Stimulated activated CD4-positive, alpha-beta T cell treated with anti-CD3 and anti-CD28 coated beads, Interleukin-15, amount 100 ng/mL, for 24 hours (primary cell): ENCODE measurements at regions not wholly inside any gene's neighbourhood (a gene's known extent, or its start where the extent isn't known, plus 50 kb on each side); places are given as distances from the start of the nearest gene placed in this dataset.

ENCODE experiments used
- DNase-seq: peaks from one replicate; pipeline ENCODE4 v3.0.0-alpha.2; 2020

DNA sequence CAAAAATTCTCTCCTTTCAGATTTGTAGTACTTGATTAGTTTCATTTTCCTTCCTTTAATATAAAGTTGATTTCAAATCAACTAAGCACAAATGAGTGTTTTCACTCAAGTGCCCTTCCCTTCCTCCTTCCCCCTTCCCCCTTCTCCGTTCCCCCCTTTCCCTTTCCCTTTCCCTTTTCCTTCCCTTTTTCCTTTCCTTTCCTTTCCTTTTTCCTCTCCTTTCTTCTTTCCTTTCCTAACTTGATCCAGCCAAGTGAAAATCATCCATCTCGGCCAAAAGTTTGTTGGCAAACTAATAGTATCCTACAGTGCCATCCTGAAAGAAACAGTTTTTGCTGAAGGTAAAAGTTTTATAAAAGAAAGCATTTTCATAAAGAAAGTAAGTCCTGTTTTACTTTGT lies 85.3 kb upstream of the CD180 start:
- no peak for DNase-seq

DNA sequence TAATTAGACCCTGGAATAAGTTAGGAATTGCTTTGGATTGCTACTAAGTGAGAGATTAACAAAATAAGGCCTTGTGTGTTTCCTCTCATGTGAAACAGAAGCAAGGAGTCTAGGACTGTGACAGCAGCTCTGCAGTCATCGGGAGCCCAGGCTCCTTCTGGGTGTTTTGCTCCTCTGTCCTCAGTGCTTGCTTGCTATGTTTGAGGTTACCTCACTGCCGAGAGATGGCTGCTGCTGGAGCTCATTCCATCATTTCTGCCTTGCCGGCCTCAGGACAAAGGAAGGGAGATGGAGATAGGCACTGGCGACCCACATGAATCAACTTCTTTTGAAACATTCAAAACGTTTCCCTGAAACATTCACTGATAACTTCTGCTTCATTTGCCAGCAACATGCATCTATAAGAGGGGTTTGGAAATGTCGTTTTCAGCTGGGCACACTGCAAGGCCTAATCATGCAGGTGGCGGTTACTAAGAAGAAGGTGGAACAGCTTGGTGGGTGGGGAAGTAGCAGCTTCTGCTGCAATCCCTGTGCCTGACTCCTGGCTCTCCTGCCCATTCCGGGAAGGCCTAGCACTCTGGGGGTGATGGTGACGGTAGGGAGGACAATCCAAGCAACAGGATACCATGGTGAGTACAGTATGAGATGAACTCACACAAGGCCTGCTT lies 77.2 kb upstream of the CD180 start:
- DNase-seq, result no peak

DNA sequence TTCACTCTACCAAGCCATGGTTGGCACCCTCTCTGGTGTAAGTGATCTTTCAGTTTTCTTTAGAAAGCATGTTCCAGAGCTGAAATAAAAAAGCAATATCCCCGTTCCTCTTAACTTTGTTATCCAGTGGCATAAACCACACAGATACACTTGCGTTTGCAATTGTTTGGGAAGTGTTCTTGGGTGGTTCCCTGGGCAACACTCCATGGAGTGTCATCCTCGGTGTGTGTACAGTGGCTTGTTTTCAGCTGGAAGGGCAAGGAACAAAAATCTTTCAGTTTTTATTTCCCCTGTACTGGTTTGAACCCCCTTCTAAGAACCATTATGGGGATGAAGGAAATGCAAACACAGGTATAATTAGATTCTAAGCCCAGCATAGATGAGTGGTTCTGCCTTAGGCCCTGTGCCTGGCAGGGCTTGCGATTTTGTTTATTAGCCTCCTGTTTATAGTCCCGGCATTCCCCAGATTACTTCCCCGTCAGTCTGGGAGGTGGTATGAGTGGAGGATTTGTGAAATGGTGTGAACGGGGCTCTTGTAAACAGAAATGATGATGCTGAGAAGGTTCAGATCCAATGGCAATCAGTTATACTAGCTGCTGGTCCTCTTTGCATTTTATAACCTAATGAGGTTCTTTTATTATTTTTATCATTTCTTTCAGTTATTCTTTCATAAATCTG lies 76.0 kb upstream of the CD180 start:
- DNase-seq, result no peak

DNA sequence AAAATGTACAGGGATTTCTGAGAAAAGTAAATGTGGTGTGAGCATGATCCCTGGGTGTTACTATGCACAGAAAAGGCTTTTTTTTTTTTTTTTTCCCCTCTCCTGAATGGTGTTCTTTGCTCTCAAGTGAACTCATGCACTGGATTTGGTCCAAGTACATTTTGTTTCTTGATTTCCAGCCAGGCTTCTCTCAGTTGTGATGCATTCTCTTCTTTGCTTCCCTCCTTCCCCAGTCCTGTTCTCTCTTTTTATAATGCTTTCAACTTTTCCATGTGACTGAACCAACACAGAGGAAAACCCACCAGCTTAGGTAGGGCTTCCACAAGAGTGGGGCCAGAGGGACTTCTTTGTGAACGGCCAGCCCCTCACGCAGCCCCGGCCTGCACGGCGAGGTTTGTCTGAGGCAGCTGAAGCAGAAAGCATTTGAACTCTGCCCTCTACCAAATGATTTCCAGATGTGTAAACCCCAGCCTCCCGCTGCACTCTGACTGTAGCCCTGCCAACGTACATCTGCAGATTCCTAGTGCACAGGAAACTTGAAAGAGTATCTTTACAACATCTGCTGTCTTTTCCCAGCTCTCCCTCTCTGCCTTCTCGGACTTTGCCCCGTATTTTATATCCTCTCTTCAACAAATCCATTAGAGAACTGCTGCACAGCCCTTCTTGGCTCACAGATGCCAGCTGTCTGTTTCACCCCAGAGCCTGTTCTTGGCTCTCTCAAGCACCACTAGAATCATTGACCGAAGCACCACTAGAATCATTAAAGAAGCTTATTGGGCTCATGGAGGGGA lies 71.8 kb upstream of the CD180 start:
- DNase-seq, result no peak

DNA sequence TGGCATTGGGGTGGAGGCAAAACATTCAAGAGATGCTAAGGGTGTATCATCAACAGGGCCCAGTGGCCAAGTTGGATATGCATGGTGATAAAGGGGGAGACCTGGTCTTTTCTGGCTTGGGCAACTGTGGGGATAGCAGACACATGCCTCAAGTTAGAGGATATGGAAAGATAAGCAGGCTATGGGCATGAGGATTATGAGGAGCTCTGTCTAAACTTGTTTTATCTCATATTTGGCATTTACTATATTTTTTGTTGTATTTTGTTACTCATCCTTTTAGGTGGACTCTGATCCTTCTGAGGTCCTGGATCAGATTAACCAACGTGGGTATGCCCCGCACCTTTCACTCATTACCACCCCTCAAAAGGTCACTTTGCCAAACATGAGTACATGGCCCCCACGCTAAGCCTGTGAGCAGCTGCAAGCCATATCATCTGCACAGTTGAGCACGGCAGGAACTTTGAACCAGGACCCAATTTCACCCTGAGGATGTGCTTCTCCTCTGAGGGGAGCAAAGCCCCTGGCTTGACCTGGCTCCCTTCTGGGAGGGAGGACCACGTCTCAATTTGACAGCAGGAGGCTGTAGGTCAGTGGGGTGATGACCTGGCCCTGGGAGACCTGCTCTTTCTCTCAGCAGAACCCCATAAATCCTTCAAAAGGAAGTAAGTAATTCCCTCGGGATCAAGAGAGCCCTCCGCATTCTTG lies 71.1 kb upstream of the CD180 start:
- DNase-seq, result no peak

DNA sequence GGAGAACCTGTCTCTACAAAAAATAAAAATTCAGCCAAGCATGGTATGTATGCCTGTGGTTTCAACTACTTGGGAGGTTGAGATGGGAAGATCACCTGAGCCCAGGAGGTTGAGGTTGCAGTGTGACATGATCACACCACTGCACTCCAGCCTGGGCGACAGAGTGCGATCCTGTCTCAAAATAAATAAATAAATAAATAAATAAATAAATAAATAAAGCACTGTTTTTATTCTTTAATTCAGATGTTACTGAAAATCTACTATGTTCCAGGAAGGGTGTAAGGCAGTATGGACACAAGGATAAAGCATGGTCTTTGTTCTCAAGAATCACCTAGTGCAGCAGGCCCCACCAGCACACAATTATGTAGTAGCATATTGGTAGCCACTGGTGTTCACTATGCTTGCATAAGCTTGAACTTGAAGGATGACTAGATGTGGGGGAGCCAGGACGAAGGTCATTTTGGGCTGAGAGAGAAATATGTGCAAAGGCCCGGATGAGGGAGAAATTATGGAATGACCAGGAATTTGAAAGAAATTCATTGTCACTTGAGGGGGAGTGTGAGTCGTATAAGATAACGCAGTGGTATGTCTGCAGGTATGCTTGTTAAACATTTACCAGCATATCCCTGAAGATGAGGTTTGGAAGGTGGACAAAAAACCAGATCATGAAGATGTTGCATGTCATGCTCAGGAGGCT lies 70.2 kb upstream of the CD180 start:
- DNase-seq, result no peak

DNA sequence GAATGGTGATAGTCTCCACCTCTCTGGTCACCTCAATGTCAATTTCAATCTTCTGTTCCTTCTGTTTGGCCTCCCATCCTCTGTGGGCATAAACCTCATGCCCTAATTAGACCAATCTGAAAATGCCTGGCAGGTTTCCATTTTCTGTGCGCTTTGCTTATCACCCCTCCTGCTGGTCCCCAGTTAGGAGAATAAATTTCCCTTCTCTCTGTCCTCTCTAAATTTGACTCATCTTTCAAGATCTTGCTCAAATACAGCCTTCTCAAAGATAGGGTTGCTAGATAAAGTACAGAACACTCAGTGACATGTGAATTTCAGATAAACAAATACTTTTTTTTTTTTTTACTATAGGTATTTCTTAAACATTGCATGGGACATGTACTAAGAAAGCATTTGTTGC lies 69.4 kb upstream of the CD180 start:
- DNase-seq, result no peak

DNA sequence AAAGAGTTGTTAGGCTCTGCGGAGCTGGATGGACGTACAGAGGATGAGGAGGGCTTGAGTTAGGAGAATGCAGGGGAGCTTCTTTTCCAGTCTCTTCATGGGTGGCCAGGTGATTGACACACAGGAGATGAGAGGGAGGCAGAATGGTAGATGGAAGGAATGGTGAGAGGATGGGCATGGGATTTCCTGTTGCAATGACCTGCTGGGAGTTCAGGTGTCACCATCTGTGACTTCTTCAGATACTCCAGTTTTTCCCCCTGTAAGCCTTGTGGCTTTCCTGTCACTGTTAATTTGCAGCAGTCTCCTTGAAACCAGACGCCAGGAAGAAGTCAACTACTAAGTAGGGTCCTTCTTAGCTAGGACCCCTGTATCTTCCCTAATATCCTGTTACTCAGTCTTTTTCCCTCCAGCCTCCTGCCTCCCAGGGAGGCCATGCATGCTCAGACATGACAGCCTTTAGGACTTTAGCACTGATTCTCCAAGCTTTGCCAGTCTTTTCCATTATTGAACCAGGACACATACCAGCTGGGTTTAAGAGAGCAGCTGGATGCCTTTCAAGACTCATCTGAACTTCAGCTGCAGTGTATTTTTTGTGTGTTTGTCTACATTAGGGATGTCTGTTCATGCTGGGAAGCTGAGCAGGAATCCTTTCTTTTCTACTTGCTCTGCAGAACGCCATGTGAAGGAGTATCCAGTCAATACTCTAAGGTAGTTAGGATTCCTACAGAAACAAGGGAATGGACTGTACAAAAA lies 67.2 kb upstream of the CD180 start:
- no peak for DNase-seq

DNA sequence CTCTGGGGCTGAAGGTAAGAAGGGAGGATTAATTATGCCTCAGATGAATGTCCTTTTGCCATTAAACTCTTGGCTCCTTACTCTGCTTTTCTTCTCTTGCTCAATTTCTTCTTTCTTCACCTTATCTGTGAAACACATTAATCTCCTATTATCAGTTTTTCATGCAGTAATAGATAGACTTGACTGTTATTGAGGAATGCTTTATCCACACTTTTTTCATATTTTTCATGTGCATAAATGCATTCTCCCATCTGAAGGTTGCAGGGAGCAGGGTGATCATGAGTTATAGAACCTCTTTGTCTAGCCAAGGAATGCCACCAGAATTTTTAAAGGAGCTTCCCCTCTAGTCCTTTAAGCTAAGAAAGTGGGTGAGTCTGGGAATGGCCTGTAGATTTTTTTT lies 66.4 kb upstream of the CD180 start:
- DNase-seq, result no peak

DNA sequence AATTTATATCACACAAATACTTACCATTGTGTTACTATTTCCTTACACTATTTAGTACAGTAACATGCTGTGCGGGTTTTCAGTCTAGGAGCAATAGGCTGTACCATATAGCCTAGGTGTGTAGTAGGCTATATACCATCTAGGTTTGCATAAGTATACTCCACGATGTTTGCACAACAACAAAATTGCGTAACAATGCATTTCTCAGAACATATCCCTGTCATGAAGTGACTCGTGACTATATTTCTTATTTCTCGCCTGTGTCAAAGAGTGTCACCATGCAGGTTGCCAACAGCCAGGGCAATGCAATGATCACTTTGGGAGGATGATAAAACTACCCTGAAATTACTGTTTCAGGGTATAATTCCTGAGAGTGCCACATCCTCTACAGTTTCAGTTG lies 65.6 kb upstream of the CD180 start:
- DNase-seq, result no peak

DNA sequence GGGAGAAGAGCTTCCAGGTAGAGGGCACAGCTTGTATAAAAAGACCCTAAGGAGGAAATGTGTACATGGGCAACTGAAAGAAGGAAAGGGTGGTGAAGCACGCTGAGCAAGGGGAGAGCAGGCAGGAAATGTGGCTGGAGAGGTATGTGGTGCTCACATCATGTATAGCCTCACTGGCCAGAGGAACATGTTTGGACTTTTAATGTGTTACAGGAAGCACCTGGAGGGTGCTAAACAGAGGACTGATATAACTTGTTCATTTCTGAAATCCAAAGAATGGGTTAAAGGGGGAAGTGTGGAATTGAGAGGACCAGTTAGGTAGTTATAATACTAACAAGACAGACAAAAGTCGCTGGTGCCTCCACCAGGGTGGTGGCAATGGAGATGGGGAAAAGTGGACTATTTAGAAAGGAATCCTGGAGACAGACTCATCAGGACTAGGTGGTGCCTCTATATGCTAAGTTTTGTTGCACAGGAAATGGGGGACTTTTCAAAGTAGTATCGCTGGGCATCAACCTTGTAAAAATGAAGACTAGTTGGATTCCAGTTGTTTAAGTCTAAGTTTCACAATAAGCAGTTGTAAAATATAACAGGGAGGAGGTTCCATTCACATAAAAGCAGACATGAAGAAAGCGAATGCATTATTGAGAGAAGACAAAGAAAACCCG lies 63.1 kb upstream of the CD180 start:
- DNase-seq, result no peak

DNA sequence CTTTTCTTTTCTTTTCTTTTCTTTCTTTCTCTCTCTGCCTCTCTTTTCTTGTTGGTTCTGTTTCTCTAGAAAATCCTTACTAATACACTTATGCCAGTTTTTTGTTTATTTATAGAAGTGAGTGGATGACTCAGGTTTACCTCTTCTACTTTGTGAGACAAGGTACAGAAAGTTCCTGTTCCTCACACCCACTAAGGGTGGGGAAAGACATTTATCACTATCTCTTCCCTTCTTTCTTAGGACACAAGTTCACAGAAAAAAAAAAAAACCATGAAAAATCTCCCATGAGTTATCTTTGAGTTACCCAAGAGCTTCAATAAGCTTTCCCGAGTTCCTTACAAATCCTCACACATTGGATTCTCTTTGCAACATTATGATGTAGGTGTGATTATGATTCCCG lies 60.9 kb upstream of the CD180 start:
- DNase-seq, result no peak

DNA sequence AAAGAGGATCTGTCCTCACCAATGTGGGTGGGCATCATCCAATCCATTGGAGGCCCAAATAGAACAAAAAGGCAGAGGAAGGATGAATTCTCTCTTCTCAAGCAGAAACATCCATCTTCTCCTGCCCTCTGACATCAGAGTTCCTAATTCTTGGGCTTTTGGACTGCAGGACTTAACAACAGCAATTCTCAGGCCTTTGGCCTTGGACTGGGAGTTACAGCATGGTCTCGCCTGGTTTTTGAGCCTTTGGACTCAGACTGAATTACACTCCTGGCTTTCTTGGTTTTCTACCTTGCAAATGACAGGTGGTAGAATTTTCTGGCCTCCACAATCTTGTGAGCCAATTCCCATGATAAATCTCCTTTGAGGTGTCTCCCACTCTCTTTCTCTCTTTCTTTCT lies 60.5 kb upstream of the CD180 start:
- no peak for DNase-seq

DNA sequence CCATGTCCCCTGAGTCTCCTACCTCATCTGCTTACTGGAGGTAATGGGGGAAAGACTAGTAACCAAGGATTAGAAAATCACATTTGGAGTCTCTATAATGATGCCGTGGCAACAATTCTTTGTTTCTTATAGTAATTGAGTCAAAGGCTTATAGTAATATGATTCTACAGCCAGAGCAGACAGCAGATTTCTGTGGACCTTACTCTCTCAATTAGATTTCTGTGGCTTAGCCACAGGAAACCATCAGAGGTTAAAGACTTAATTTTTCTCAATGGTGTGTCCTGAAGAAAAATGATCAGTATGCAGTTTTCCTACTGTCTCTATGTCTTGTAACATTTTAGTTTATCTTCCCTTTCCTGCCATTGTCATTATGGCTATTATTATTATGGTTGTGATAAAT lies 59.3 kb upstream of the CD180 start:
- DNase-seq, result no peak

DNA sequence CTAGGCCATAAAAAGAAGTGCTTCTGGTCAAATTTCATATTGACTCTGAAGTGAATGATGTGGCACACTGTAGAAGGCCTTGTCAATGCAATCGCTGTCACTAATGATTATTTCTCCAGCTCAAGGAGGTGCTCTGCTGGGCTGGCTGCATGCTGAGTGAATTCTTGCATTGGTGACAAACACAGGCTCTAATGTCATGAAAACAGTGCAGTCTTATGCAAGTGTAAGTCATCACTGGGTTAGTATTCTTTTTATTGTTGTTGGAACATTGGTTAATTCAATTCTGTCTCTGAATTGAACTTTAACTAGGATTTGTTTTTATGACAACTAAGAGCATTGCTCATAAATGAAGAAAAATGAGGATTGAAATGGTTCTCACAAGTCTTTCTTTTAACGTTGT lies 57.3 kb upstream of the CD180 start:
- DNase-seq, result no peak

DNA sequence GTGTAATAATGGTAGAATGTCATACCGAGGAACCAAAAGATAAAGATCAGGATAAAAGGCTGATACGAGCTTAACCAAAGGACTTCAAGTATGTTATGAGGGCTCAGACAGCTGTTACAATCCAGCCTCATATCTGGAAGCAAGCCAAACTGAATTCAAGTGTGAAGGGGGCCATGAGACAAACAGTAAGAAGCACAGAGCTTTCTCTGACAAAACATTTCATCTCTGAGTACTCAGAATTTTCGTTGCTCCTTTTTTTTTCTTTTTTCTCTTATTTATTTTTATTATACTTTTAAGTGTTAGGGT lies 52.9 kb upstream of the CD180 start:
- no peak for DNase-seq

DNA sequence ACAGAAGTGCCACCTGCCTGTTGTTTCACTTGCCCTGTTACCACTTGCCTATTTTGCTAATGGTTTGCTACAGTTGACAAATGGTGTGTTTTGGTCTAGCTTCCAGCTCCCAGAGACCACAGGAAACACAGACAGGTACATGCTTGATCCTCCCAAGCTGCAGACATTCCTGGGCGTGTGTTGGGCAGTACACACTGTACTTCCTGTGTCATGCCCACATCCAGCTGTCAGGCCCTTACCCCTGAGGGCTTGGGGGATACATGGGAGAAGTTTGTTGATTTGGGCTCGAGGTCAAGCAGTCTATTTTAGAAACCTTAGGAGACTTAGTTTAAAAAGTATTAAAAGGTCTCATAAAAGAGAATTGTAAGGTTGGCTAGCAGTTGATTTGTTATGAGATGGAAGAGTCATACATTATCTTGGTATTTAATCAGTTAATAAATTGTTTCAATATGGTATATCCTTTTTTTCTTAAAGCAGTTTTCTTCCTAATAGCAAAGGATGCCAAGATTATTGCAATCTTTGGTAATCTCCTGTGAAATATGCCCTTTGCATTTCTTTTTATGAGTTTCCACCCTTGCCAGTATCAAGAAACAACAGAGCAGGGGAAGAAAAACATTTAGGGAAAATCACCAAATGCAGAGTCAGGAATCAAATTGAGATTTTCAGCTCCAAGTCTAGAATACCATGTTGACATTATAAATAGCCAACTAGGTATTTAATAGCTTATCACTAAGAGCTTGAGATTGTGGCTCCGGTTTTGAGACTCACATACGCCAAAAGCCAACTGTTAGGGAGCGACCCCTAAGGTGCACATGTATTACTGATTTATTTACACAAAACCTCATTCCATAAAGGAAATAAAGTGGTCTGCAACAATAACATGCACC lies 52.3 kb upstream of the CD180 start:
- no peak for DNase-seq

DNA sequence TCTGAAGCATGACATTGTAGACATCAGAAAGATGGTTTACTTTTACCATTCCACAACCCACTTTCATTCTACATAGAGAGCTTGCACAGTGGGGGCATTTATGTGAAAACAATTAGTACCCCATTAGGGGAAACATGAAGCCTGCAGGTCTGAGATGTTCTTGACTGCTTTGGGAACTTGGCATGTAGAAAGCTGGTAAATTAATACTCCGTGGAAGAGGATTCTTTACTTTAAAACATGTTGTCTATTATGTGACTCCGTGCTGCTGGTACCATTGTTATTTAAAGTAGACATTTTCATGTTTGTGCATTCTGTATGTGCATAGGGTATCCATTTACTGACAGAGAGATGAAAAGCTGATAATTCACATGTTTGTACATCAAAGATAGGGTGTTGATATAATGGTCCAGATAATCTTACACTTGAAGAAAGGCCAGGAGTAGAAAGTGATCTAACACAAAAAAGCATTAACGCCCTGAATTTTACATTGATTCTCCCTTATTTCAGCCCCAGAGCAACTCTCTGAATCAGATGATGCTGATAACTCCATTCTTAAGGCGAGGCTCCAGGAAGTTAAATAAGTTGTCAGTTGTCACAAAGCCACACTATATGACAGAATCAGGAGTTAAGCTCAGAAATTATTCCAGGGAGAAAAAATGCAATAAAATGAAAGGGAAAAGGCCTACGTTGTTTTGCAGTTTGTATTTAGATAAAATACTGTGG lies 50.1 kb upstream of the CD180 start:
- DNase-seq, result no peak
